OCI-LY7 (cell line): ENCODE measurements at regions not wholly inside any gene's neighbourhood (a gene's known extent, or its start where the extent isn't known, plus 50 kb on each side); places are given as distances from the start of the nearest gene placed in this dataset.
"Not testable (repeated sequence)": the region's sequence is repeated elsewhere in the genome, so short reads cannot be mapped to it uniquely, and the experiment has no call there.

Experiments used
- BruUV-seq: library from RNA; stranded (reverse); fragments of 400-500 nt; replicated peaks from 2 replicates; lab custom pipeline; 2021; lab: Mats Ljungman, UMichigan
- CTCF ChIA-PET: fragments of 300-600 bp; sonication (Branson Sonifier 250); formaldehyde crosslinking; loops from one replicate; lab custom pipeline; 2022; ENCODE audit warnings: antibody characterized with exemption; ENCODE audit not compliant: unreplicated experiment; lab: Charles Lee
- POLR2A ChIA-PET: fragments of 300-600 bp; sonication (Branson Sonifier 250); formaldehyde crosslinking; loops from one replicate; lab custom pipeline; 2022; ENCODE audit warnings: antibody characterized with exemption; lab: Charles Lee
- DNase-seq: peaks from one replicate; pipeline ENCODE4 v3.0.0-alpha.2; 2015; ENCODE audit warnings: low spot score
- H2AFZ ChIP-seq: fragments of 200-600 bp; sonication (generic), shearing (Covaris generic); 2 replicates; pipeline ENCODE4 v1.6.1; 2014; ENCODE audit warnings: mild to moderate bottlenecking, antibody characterized with exemption, low read length, moderate library complexity
- H3K27ac ChIP-seq: fragments of 200-600 bp; sonication (generic); 2 replicates; pipeline ENCODE4 v1.5.1; 2014; ENCODE audit warnings: mixed run types, low read depth, mild to moderate bottlenecking, moderate library complexity, low read length, inconsistent platforms; ENCODE audit not compliant: poor library complexity, severe bottlenecking
- H3K36me3 ChIP-seq: fragments of 200-600 bp; sonication (generic); 2 replicates; pipeline ENCODE4 v1.6.1; 2014; ENCODE audit warnings: mild to moderate bottlenecking, antibody characterized with exemption, low read length, moderate library complexity, mixed read lengths; ENCODE audit not compliant: insufficient read depth
- H3K4me1 ChIP-seq: fragments of 200-600 bp; sonication (generic); 2 replicates; pipeline ENCODE4 v1.5.1; 2014; ENCODE audit warnings: mild to moderate bottlenecking, low read length; ENCODE audit not compliant: insufficient read depth, poor library complexity, severe bottlenecking
- H3K4me2 ChIP-seq: fragments of 200-600 bp; sonication (generic); 2 replicates; pipeline ENCODE4 v1.6.1; 2014; ENCODE audit warnings: mild to moderate bottlenecking, low read length
- H3K4me3 ChIP-seq: fragments of 200-600 bp; sonication (generic); 2 replicates; pipeline ENCODE4 v1.5.1; 2014; ENCODE audit warnings: mild to moderate bottlenecking, low read depth, low read length; ENCODE audit not compliant: poor library complexity, severe bottlenecking
- H3K79me2 ChIP-seq: fragments of 200-600 bp; sonication (generic); 2 replicates; pipeline ENCODE4 v1.6.1; 2016; ENCODE audit warnings: low read depth, mild to moderate bottlenecking, low read length, moderate library complexity, mixed read lengths; ENCODE audit not compliant: insufficient read depth
- H3K9me2 ChIP-seq: fragments of 200-600 bp; sonication (generic); 2 replicates; pipeline ENCODE4 v1.6.1; 2016; ENCODE audit warnings: mild to moderate bottlenecking, low read length, mixed read lengths; ENCODE audit not compliant: insufficient read depth
- H3K9me3 ChIP-seq: fragments of 200-600 bp; sonication (generic); 2 replicates; pipeline ENCODE4 v1.6.1; 2014; ENCODE audit warnings: mild to moderate bottlenecking, mixed run types, low read length, mixed read lengths
- H4K20me1 ChIP-seq: fragments of 200-600 bp; sonication (generic); 2 replicates; pipeline ENCODE4 v1.6.1; 2014; ENCODE audit warnings: mild to moderate bottlenecking, antibody characterized with exemption, low read length, moderate library complexity, mixed read lengths; ENCODE audit not compliant: insufficient read depth
- EZH2phosphoT487 ChIP-seq: fragments of 200-600 bp; sonication (generic); IDR thresholded peaks from 2 replicates; pipeline ENCODE4 v1.6.1; 2018; ENCODE audit warnings: low read depth, borderline replicate concordance, mild to moderate bottlenecking, mixed run types, antibody characterized with exemption, low read length, moderate library complexity, mixed read lengths
- intact Hi-C: fragments of 100-400 bp; cut with micrococcal nuclease; formaldehyde crosslinking; loops from one replicate; pipeline ENCODE4 v1.10.0; 2022; ENCODE audit not compliant: unreplicated experiment
- TF ChIP-seq, protein P1 (sequence below): fragments of 200-600 bp; sonication (generic); conservative IDR thresholded peaks from 2 replicates; pipeline ENCODE4 v1.5.1; 2014; ENCODE audit warnings: mild to moderate bottlenecking, antibody characterized with exemption, low read length, moderate library complexity, mixed read lengths

DNA sequence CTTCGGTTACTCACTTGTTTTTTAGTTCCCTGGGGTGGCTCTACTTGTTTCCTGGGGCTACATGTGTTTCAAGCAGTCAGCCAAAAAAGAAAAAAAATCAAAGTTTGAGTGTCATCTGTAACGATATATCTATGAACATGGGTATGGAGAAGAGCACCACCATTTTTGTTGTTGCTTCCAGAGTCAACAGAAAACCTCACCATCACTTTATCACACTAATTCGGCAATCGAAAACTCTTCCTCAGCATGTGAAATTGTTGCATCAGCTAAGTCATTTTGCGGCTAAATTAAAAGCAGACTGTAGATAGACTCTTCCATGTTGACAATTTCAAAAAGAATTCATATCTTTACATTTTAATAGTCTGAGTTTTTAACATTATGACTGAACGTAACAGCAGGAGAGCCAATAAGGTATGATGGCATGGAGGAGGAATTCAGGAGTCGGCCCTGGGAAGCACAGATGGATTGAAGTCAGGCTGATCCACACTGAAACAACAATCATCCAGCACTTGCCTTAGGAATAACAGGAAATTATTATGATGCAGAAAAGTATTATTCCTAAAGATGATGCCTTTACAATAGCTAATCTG, 455.7 kb upstream of the KLF6 start:
- Histone ChIP-seq H3K9me2 (no peaks in the 10 kb centered on the region), H3K4me1 (no peaks in the 10 kb centered on the region), H3K4me3 (no peak overlapping the region), H4K20me1 (no peaks in the 10 kb centered on the region), H3K27ac (no peak overlapping the region), H3K36me3 (no peaks in the 10 kb centered on the region), H2AFZ (no peak overlapping the region), H3K79me2 (no peaks in the 10 kb centered on the region), H3K9me3 (no peaks in the 10 kb centered on the region), H3K4me2 (no peak overlapping the region)
- no TSS peak for BruUV-seq
- TF ChIP-seq, protein P1, sequence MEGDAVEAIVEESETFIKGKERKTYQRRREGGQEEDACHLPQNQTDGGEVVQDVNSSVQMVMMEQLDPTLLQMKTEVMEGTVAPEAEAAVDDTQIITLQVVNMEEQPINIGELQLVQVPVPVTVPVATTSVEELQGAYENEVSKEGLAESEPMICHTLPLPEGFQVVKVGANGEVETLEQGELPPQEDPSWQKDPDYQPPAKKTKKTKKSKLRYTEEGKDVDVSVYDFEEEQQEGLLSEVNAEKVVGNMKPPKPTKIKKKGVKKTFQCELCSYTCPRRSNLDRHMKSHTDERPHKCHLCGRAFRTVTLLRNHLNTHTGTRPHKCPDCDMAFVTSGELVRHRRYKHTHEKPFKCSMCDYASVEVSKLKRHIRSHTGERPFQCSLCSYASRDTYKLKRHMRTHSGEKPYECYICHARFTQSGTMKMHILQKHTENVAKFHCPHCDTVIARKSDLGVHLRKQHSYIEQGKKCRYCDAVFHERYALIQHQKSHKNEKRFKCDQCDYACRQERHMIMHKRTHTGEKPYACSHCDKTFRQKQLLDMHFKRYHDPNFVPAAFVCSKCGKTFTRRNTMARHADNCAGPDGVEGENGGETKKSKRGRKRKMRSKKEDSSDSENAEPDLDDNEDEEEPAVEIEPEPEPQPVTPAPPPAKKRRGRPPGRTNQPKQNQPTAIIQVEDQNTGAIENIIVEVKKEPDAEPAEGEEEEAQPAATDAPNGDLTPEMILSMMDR: no peak
- DNase-seq: no peak
- intact Hi-C loops: no loop called here
- ChIA-PET POLR2A (interaction anchor here (0.7 kb wide), 1 partner anchor 666 kb away, joined by 3 read pairs; no protein-coding TSS in a partner anchor), CTCF (no interaction called here)

GRCh38 chr10:4239186-4239585, 454.2 kb upstream of the KLF6 start:
- no peaks in the 10 kb centered on the region for H4K20me1 ChIP-seq
- intact Hi-C loops: no loop called here
- ChIA-PET CTCF (no interaction called here), POLR2A (no interaction called here)
- H3K4me2 ChIP-seq: no peak overlapping the region
- H3K36me3 ChIP-seq: no peaks in the 10 kb centered on the region
- H3K79me2 ChIP-seq: no peaks in the 10 kb centered on the region
- H3K9me2 ChIP-seq: no peaks in the 10 kb centered on the region
- H3K4me1 ChIP-seq: no peaks in the 10 kb centered on the region
- H2AFZ ChIP-seq: no peak overlapping the region
- TF ChIP-seq, protein P1: no peak
- no peak for TF ChIP-seq EZH2phosphoT487
- H3K27ac ChIP-seq: no peak overlapping the region
- no peak overlapping the region for H3K4me3 ChIP-seq
- BruUV-seq: no TSS peak
- DNase-seq: no peak
- H3K9me3 ChIP-seq: no peaks in the 10 kb centered on the region

DNA sequence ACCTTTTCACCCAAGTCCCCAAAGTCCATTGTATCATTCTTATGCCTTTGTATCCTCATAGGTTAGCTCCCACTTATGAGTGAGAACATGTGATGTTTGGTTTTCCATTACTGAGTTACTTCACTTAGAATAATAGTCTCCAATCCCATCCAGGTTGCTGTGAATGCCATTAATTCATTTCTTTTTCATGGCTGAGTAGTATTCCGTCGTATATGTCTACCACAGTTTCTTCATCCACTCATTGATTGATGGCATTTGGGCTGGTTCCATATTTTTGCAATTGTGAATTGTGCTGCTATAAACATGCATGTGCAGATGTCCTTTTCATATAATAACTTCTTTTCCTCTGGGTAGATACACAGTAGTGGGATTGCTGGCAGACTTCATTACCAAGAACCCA, 451.9 kb upstream of the KLF6 start:
- H3K9me2 ChIP-seq, intact Hi-C loops, H3K9me3 ChIP-seq, BruUV-seq, CTCF ChIA-PET, H3K4me3 ChIP-seq, DNase-seq, H3K4me1 ChIP-seq, H3K79me2 ChIP-seq, H3K27ac ChIP-seq, H3K36me3 ChIP-seq, H2AFZ ChIP-seq, POLR2A ChIA-PET, H3K4me2 ChIP-seq, H4K20me1 ChIP-seq: not testable (repeated sequence)
